ENCODE measurements at regions not wholly inside any gene's neighbourhood (a gene's known extent, or its start where the extent isn't known, plus 50 kb on each side); places are given as distances from the start of the nearest gene placed in this dataset.

DNA sequence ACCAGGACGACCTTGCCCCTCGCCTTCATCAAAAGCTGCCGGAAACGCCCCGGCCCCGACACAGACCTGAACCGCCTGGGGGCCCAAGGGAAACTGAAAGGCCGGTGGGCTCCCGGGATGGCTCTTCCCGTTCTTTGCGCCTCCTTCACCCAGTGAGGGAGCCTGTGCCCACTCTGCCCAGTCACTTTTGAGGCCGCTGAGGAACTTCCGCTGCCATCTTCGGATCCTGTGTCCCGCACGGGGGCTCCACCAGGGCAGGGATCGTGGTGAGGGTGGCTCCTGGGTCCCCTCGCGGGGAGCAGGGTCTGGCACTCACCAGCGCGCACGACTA, 104.0 kb downstream of the PPIAL4G start:
- no peaks in the 10 kb centered on the region for H3K36me3 ChIP-seq (replicated peaks in 1 of 2; ENCODE audit: control insufficient read depth in 1 of 2, insufficient read depth in 2 of 2, low read length in 2 of 2)
- POLR2A ChIA-PET = no interaction called here
- H3K4me3 ChIP-seq (replicated peaks in 1 of 3; ENCODE audit: insufficient read depth in 1 of 3, low read depth in 2 of 3, low read length in 3 of 3) = no peak overlapping the region
- no TSS peak for BruUV-seq (replicated peaks)
- in situ Hi-C loops (cut with HindIII; ENCODE audit: extremely low pct_ligation_motif_present, low pct_unique_long_range_greater_than_20kb) = no loop called here
- H4K20me1 ChIP-seq (ENCODE audit: insufficient read depth, low read length) = no peaks in the 10 kb centered on the region
- H3K27me3 ChIP-seq (ENCODE audit: control insufficient read depth in 1 of 2, insufficient read depth in 2 of 2, low read length in 2 of 2) = peaks cover 0 to 5% of the 10 kb centered on the region in 2 experiments; a peak in 1 of 5 replicates
- peaks cover 16% of the 10 kb centered on the region for H3K4me1 ChIP-seq (ENCODE audit: insufficient read depth, low read length)
- WGBS (ENCODE audit: low lambda C conversion rate) = 68% methylated on average over 11 of the region's 22 CpGs
- H3K79me2 ChIP-seq (ENCODE audit: insufficient read depth, low read length) = no peaks in the 10 kb centered on the region
- CTCF ChIA-PET (ENCODE audit: low intra/inter-chr PET ratio, low total read pairs) = no interaction called here
- no peak overlapping the region for H3K27ac ChIP-seq (ENCODE audit: extremely low read length, insufficient read depth, low read length)
- H3K9me3 ChIP-seq (ENCODE audit: low read length) = no peaks in the 10 kb centered on the region
- no peak overlapping the region for H2AFZ ChIP-seq (ENCODE audit: low read length)
- ATAC-seq = no peak
- H3K4me2 ChIP-seq (ENCODE audit: low read depth, low read length) = no peak overlapping the region
- DNase-seq (ENCODE audit: low spot score) = no peak
- H3K9ac ChIP-seq (ENCODE audit: insufficient read depth, low read depth, low read length) = no peak overlapping the region
- no peak for FAIRE-seq
- intact Hi-C loops (cut with micrococcal nuclease; ENCODE audit: unreplicated experiment) = no loop called here
- TF ChIP-seq TBP (CRISPR knock-in tag; IDR thresholded peaks at IDR 0.05) (no peak), ZNF235 (CRISPR knock-in tag; IDR thresholded peaks at IDR 0.05; ENCODE audit: borderline replicate concordance) (no peak), DMAP1 (CRISPR knock-in tag; IDR thresholded peaks at IDR 0.05) (no peak), CEBPB (IDR thresholded peaks at IDR 0.05; ENCODE audit: borderline replicate concordance, low read depth, low read length) (no peak), ZKSCAN5 (CRISPR knock-in tag; IDR thresholded peaks at IDR 0.05) (no peak), ZNF30 (CRISPR knock-in tag; IDR thresholded peaks at IDR 0.05) (no peak), MAF1 (CRISPR knock-in tag; IDR thresholded peaks at IDR 0.05; ENCODE audit: borderline replicate concordance) (no peak), MXI1 (IDR thresholded peaks at IDR 0.05; ENCODE audit: borderline replicate concordance, low read depth, low read length) (no peak), HOXA3 (CRISPR knock-in tag; IDR thresholded peaks at IDR 0.05) (no peak), NFE2L1 (CRISPR knock-in tag; IDR thresholded peaks at IDR 0.05; ENCODE audit: borderline replicate concordance) (no peak), HOXA7 (CRISPR knock-in tag; IDR thresholded peaks at IDR 0.05) (no peak), ZSCAN20 (CRISPR knock-in tag; IDR thresholded peaks at IDR 0.05; ENCODE audit: borderline replicate concordance) (no peak)
- TF ChIP-seq, protein P1, sequence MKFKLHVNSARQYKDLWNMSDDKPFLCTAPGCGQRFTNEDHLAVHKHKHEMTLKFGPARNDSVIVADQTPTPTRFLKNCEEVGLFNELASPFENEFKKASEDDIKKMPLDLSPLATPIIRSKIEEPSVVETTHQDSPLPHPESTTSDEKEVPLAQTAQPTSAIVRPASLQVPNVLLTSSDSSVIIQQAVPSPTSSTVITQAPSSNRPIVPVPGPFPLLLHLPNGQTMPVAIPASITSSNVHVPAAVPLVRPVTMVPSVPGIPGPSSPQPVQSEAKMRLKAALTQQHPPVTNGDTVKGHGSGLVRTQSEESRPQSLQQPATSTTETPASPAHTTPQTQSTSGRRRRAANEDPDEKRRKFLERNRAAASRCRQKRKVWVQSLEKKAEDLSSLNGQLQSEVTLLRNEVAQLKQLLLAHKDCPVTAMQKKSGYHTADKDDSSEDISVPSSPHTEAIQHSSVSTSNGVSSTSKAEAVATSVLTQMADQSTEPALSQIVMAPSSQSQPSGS (CRISPR knock-in tag; IDR thresholded peaks at IDR 0.05) = no peak
- TF ChIP-seq, protein P2, sequence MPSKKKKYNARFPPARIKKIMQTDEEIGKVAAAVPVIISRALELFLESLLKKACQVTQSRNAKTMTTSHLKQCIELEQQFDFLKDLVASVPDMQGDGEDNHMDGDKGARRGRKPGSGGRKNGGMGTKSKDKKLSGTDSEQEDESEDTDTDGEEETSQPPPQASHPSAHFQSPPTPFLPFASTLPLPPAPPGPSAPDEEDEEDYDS (CRISPR knock-in tag; IDR thresholded peaks at IDR 0.05) = no peak
- TF ChIP-seq, protein P3, sequence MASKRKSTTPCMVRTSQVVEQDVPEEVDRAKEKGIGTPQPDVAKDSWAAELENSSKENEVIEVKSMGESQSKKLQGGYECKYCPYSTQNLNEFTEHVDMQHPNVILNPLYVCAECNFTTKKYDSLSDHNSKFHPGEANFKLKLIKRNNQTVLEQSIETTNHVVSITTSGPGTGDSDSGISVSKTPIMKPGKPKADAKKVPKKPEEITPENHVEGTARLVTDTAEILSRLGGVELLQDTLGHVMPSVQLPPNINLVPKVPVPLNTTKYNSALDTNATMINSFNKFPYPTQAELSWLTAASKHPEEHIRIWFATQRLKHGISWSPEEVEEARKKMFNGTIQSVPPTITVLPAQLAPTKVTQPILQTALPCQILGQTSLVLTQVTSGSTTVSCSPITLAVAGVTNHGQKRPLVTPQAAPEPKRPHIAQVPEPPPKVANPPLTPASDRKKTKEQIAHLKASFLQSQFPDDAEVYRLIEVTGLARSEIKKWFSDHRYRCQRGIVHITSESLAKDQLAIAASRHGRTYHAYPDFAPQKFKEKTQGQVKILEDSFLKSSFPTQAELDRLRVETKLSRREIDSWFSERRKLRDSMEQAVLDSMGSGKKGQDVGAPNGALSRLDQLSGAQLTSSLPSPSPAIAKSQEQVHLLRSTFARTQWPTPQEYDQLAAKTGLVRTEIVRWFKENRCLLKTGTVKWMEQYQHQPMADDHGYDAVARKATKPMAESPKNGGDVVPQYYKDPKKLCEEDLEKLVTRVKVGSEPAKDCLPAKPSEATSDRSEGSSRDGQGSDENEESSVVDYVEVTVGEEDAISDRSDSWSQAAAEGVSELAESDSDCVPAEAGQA (IDR thresholded peaks at IDR 0.05; ENCODE audit: low read depth) = no peak
- TF ChIP-seq, protein P3 (CRISPR knock-in tag; IDR thresholded peaks at IDR 0.05; ENCODE audit: borderline replicate concordance) = no peak
- TF ChIP-seq, protein P4, sequence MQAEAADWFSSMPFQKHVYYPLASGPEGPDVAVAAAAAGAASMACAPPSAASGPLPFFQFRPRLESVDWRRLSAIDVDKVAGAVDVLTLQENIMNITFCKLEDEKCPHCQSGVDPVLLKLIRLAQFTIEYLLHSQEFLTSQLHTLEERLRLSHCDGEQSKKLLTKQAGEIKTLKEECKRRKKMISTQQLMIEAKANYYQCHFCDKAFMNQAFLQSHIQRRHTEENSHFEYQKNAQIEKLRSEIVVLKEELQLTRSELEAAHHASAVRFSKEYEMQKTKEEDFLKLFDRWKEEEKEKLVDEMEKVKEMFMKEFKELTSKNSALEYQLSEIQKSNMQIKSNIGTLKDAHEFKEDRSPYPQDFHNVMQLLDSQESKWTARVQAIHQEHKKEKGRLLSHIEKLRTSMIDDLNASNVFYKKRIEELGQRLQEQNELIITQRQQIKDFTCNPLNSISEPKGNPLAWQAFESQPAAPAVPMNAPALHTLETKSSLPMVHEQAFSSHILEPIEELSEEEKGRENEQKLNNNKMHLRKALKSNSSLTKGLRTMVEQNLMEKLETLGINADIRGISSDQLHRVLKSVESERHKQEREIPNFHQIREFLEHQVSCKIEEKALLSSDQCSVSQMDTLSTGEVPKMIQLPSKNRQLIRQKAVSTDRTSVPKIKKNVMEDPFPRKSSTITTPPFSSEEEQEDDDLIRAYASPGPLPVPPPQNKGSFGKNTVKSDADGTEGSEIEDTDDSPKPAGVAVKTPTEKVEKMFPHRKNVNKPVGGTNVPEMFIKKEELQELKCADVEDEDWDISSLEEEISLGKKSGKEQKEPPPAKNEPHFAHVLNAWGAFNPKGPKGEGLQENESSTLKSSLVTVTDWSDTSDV (CRISPR knock-in tag; IDR thresholded peaks at IDR 0.05) = no peak
